IMR-90 (cell line): ENCODE measurements at regions not wholly inside any gene's neighbourhood (a gene's known extent, or its start where the extent isn't known, plus 50 kb on each side); places are given as distances from the start of the nearest gene placed in this dataset.
A peak's percentile ranks its signal among the peaks of the same experiment; 100 is the strongest.

ENCODE experiments used
- ATAC-seq: fragments of 200-7000 bp; cut with Tn5 transposase; 2 replicates; pipeline ENCODE4 v1.9.1; 2020; ENCODE audit warnings: low read depth, mild to moderate bottlenecking, moderate library complexity
- BruUV-seq: library from RNA; stranded (reverse); fragments of 400-500 nt; replicated peaks from 2 replicates; lab custom pipeline; 2021; lab: Mats Ljungman, UMichigan
- CTCF ChIA-PET: fragments of 300-600 bp; formaldehyde crosslinking; extraction: SDS; loops from one replicate; lab custom pipeline; 2021; ENCODE audit warnings: antibody characterized with exemption; lab: Yijun Ruan, JAX
- POLR2A ChIA-PET: fragments of 300-600 bp; sonication (Branson Sonifier 250); formaldehyde crosslinking; loops from one replicate; lab custom pipeline; 2022; ENCODE audit warnings: antibody characterized with exemption; ENCODE audit not compliant: unreplicated experiment; lab: Charles Lee
- DNase-seq: peaks from one replicate; pipeline ENCODE4 v3.0.0; 2013
- H2AFZ ChIP-seq: replicated peaks from 2 replicates; pipeline ENCODE3; 2013; ENCODE audit warnings: low read length, mild to moderate bottlenecking; ENCODE audit not compliant: poor library complexity
- H2AK5ac ChIP-seq: 2 replicates; pipeline ENCODE4 v1.6.1; 2013; ENCODE audit warnings: low read depth, low read length, inconsistent platforms
- H2AK9ac ChIP-seq: replicated peaks from 2 replicates; pipeline ENCODE3; 2013; ENCODE audit warnings: mild to moderate bottlenecking, low read depth, low read length, moderate library complexity; ENCODE audit not compliant: poor library complexity
- H2BK120ac ChIP-seq: 2 replicates; pipeline ENCODE4 v1.6.1; 2013; ENCODE audit warnings: low read depth, low read length, inconsistent platforms
- H2BK15ac ChIP-seq: 3 replicates; pipeline ENCODE4 v1.6.1; 2013; ENCODE audit warnings: low read depth, low read length, inconsistent platforms
- H2BK20ac ChIP-seq: 2 replicates; pipeline ENCODE4 v1.6.1; 2013; ENCODE audit warnings: low read depth, mild to moderate bottlenecking, inconsistent platforms, low read length, moderate library complexity
- H2BK5ac ChIP-seq: 2 replicates; pipeline ENCODE4 v1.6.1; 2013; ENCODE audit warnings: mild to moderate bottlenecking, low read depth, low read length, inconsistent platforms; ENCODE audit not compliant: poor library complexity, severe bottlenecking
- H3K14ac ChIP-seq: replicated peaks from 2 replicates; pipeline ENCODE4 v1.6.1; 2013; ENCODE audit warnings: low read depth, low read length, inconsistent platforms
- H3K18ac ChIP-seq: 2 replicates; pipeline ENCODE4 v1.6.1; 2013; ENCODE audit warnings: low read depth, low read length, control low read depth
- H3K23ac ChIP-seq: 2 replicates; pipeline ENCODE4 v1.6.1; 2013; ENCODE audit warnings: low read depth, low read length, inconsistent platforms
- H3K27ac ChIP-seq: 2 replicates; pipeline ENCODE4 v1.5.1; 2013; ENCODE audit warnings: mild to moderate bottlenecking, control low read depth, low read length; ENCODE audit not compliant: insufficient read depth
- H3K27me3 ChIP-seq: 2 replicates; pipeline ENCODE4 v1.6.1; 2013; ENCODE audit warnings: low read length; ENCODE audit not compliant: control insufficient read depth, insufficient read depth
- H3K36me3 ChIP-seq: 2 replicates; pipeline ENCODE4 v1.6.1; 2013; ENCODE audit warnings: low read length, mixed read lengths; ENCODE audit not compliant: control insufficient read depth, insufficient read depth
- H3K4ac ChIP-seq: 2 replicates; pipeline ENCODE4 v1.6.1; 2013; ENCODE audit warnings: low read depth, low read length, inconsistent platforms
- H3K4me1 ChIP-seq: 2 replicates; pipeline ENCODE4 v1.6.1; 2013; ENCODE audit warnings: low read length, mixed read lengths; ENCODE audit not compliant: control insufficient read depth, insufficient read depth
- H3K4me2 ChIP-seq: 2 replicates; pipeline ENCODE4 v1.6.1; 2013; ENCODE audit warnings: low read depth, mild to moderate bottlenecking, control low read depth, low read length, moderate library complexity
- H3K4me3 ChIP-seq: 2 replicates; pipeline ENCODE4 v1.5.1; 2013; ENCODE audit warnings: low read depth, mild to moderate bottlenecking, control low read depth, low read length, moderate library complexity; ENCODE audit not compliant: insufficient read depth
- H3K56ac ChIP-seq: 2 replicates; pipeline ENCODE4 v1.6.1; 2013; ENCODE audit warnings: low read length, inconsistent platforms; ENCODE audit not compliant: insufficient read depth; ENCODE audit errors: extremely low read depth
- H3K79me1 ChIP-seq, 2 experiments: 2 replicates each; pipeline ENCODE4 v1.6.1; 2013; ENCODE audit warnings: low read length in 2 of 2, inconsistent platforms in 1 of 2, low read depth in 1 of 2
- H3K9ac ChIP-seq: 2 replicates; pipeline ENCODE4 v1.6.1; 2013; ENCODE audit warnings: low read depth, low read length, control low read depth
- H3K9me1 ChIP-seq: 2 replicates; pipeline ENCODE4 v1.6.1; 2013; ENCODE audit warnings: low read length, inconsistent platforms; ENCODE audit not compliant: insufficient read depth
- H3K9me3 ChIP-seq: 2 replicates; pipeline ENCODE4 v1.6.1; 2013; ENCODE audit warnings: low read length; ENCODE audit not compliant: control insufficient read depth, insufficient read depth
- H4K20me1 ChIP-seq: 2 replicates; pipeline ENCODE4 v1.6.1; 2013; ENCODE audit warnings: low read length, inconsistent platforms; ENCODE audit not compliant: insufficient read depth
- H4K5ac ChIP-seq: 2 replicates; pipeline ENCODE4 v1.6.1; 2013; ENCODE audit warnings: mild to moderate bottlenecking, low read depth, low read length, control low read depth
- H4K8ac ChIP-seq, 2 experiments: 2 replicates each; pipeline ENCODE4 v1.6.1; 2013; ENCODE audit warnings: low read depth in 2 of 2, low read length in 2 of 2, control low read depth in 1 of 2, inconsistent platforms in 1 of 2
- H4K91ac ChIP-seq: 2 replicates; pipeline ENCODE4 v1.6.1; 2013; ENCODE audit warnings: low read depth, low read length, inconsistent platforms; ENCODE audit not compliant: insufficient read depth
- CEBPB ChIP-seq: IDR thresholded peaks from 2 replicates; pipeline ENCODE4 v1.6.1; 2012; ENCODE audit warnings: low read depth, low read length, improper control_type of control experiment
- CHD1 ChIP-seq: IDR thresholded peaks from 2 replicates; pipeline ENCODE4 v1.6.1; 2012; ENCODE audit warnings: low read depth, low read length, improper control_type of control experiment
- FOS ChIP-seq: fragments of 150-350 bp; IDR thresholded peaks from 2 replicates; pipeline ENCODE4 v1.6.1; 2016; ENCODE audit warnings: low read depth, low read length
- MAFK ChIP-seq: IDR thresholded peaks from 2 replicates; pipeline ENCODE4 v1.6.1; 2012; ENCODE audit warnings: low read depth, low read length, improper control_type of control experiment
- MXI1 ChIP-seq: IDR thresholded peaks from 2 replicates; pipeline ENCODE4 v1.6.1; 2012; ENCODE audit warnings: low read depth, mild to moderate bottlenecking, low read length, moderate library complexity, borderline replicate concordance
- RFX5 ChIP-seq: IDR thresholded peaks from 2 replicates; pipeline ENCODE4 v1.8.0; 2012; ENCODE audit warnings: low read depth, mild to moderate bottlenecking, low read length, moderate library complexity
- SMC3 ChIP-seq: fragments of 150-350 bp; IDR thresholded peaks from 2 replicates; pipeline ENCODE4 v1.6.1; 2016; ENCODE audit warnings: low read depth, mild to moderate bottlenecking, antibody characterized with exemption, low read length, moderate library complexity
- WGBS, 2 experiments: methylation state at CpG; one replicate each; pipeline versions ENCODE4 v1.1.5 to v1.1.7; 2013; ENCODE audit warnings: missing lambda C conversion rate in 2 of 2; ENCODE audit not compliant: insufficient read length in 1 of 2; ENCODE audit errors: extremely low coverage in 2 of 2; 5-methylcytosine and 5-hydroxymethylcytosine counted together
- dilution Hi-C: fragments of 300-500 bp; cut with HindIII; formaldehyde crosslinking; loops from one replicate; pipeline ENCODE4 v1.14.3; 2018; ENCODE audit warnings: low sequenced_read_pairs; ENCODE audit not compliant: unreplicated experiment
- in situ Hi-C: fragments of 300-500 bp; cut with MboI; formaldehyde crosslinking; loops from 3 replicates; pipeline ENCODE4 v1.14.3; 2019; ENCODE audit warnings: low sequenced_read_pairs, inconsistent platforms, mixed read lengths
- intact Hi-C: fragments of 100-400 bp; cut with micrococcal nuclease; formaldehyde crosslinking; loops from 2 replicates; pipeline ENCODE4 v1.10.0; 2022

DNA sequence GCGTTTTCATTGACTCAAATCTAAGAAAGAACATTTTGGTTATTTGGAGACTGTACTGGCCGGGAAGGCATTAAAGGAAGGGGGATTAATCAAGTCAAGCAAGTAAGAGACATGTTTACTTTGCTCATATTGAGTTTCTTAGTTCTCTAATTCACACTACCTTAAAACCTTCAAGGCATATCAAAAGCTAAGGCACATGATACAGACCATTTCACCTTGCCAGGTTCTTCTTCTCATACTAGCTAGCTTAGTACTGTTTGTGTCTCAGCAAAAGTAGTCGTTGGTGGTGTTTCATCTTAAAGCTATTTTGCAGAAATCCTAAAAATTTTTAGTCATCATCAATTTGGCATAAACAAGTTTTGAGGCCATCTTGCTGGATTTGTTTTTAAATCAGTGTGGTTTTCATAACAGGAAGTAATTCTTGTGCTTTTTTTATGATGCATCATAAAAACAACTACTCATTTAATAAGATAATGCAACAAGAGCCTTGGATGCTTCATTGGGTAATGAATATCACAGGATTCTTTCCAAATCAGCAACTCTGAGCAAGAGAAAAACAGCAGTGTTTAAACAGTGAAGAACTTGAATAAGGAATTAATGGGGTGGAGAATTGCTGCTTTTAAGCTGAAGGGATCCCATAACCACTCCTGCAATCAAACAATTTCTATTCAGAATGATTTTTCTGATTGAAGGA is 425.3 kb downstream of the EPM2A start:
- H2BK15ac ChIP-seq: peak overlapping the region; percentile 58; the same call in 2 of the 3 replicates
- ATAC-seq (peak; percentile 87), DNase-seq (peak; percentile 79)
- dilution Hi-C loops: no loop called here
- H3K14ac ChIP-seq: peak overlapping the region; percentile 37; the same call in 1 of the 2 replicates
- intact Hi-C loops: no loop called here
- peak overlapping the region; percentile 83; the same call in 1 of the 2 replicates for H3K18ac ChIP-seq
- no peaks in the 10 kb centered on the region for H3K9me1 ChIP-seq
- peak overlapping the region; percentile 92 for H2BK120ac ChIP-seq
- TF ChIP-seq FOS (peak; percentile 52; the same call in 1 of the 2 replicates), CHD1 (no peak), MAFK (0 out of 2 replicates have a peak, but pooled peaks have one; percentile 14), SMC3 (no peak), MXI1 (no peak), RFX5 (no peak), CEBPB (peak; percentile 57; the same call in 1 of the 2 replicates)
- in situ Hi-C loops: no loop called here
- ChIA-PET CTCF (no interaction called here), POLR2A (no interaction called here)
- H3K4ac ChIP-seq: peak overlapping the region; percentile 89; the same call in 1 of the 2 replicates
- H3K56ac ChIP-seq: peak overlapping the region; percentile 57; the same call in 1 of the 2 replicates
- peak overlapping the region; percentile 46; the same call in 1 of the 2 replicates for H4K5ac ChIP-seq
- peak overlapping the region; percentile 90 for H2BK5ac ChIP-seq
- H3K4me1 ChIP-seq: peaks cover 8% of the 10 kb centered on the region
- no peaks in the 10 kb centered on the region for H3K27me3 ChIP-seq
- H4K91ac ChIP-seq: peak overlapping the region; percentile 88; the same call in 1 of the 2 replicates
- H2AFZ ChIP-seq: no peak overlapping the region
- H3K23ac ChIP-seq: no peak overlapping the region; the same call in 1 of the 2 replicates
- H2AK5ac ChIP-seq: peak overlapping the region; percentile 53; the same call in 1 of the 2 replicates
- H4K8ac ChIP-seq: peak overlapping the region; percentile 74 to 76
- no peaks in the 10 kb centered on the region for H4K20me1 ChIP-seq
- no peaks in the 10 kb centered on the region for H3K9me3 ChIP-seq
- H3K36me3 ChIP-seq: no peaks in the 10 kb centered on the region
- H2AK9ac ChIP-seq: no peak overlapping the region
- no CpG with 5 or more reads among the region's 3 CpGs for WGBS, 2 experiments
- peak overlapping the region; percentile 60 for H3K4me2 ChIP-seq
- peak overlapping the region; percentile 24; the same call in 1 of the 2 replicates for H3K9ac ChIP-seq
- peak overlapping the region; percentile 88 for H2BK20ac ChIP-seq
- H3K4me3 ChIP-seq: no peak overlapping the region
- H3K79me1 ChIP-seq: no peaks in the 10 kb centered on the region
- peak overlapping the region; percentile 86; the same call in 1 of the 2 replicates for H3K27ac ChIP-seq
- no TSS peak for BruUV-seq
